SJCRH30 (cell line): ENCODE measurements at regions not wholly inside any gene's neighbourhood (a gene's known extent, or its start where the extent isn't known, plus 50 kb on each side); places are given as distances from the start of the nearest gene placed in this dataset.
A peak's percentile ranks its signal among the peaks of the same experiment; 100 is the strongest.

Source experiments
- DNase-seq, 2 experiments: peaks; one replicate each; pipeline ENCODE4 v3.0.0-alpha.2; 2015 to 2020
- H3K27ac ChIP-seq: fragments of 250-450 bp; sonication (Bioruptor Pico); 2 replicates; pipeline ENCODE4 v1.5.1; 2020; ENCODE audit warnings: mild to moderate bottlenecking, moderate library complexity
- H3K27me3 ChIP-seq: fragments of 250-450 bp; sonication (Bioruptor Pico); 2 replicates; pipeline ENCODE4 v1.5.1; 2020; ENCODE audit warnings: mild to moderate bottlenecking, moderate library complexity
- H3K36me3 ChIP-seq: fragments of 250-450 bp; sonication (Bioruptor Pico); 2 replicates; pipeline ENCODE4 v1.5.1; 2020; ENCODE audit warnings: mild to moderate bottlenecking, moderate library complexity
- H3K4me1 ChIP-seq: fragments of 250-450 bp; sonication (Bioruptor Pico); 2 replicates; pipeline ENCODE4 v1.5.1; 2020; ENCODE audit warnings: mild to moderate bottlenecking, moderate library complexity
- H3K4me3 ChIP-seq: fragments of 250-450 bp; sonication (Bioruptor Pico); 2 replicates; pipeline ENCODE4 v1.5.1; 2020; ENCODE audit warnings: mild to moderate bottlenecking, moderate library complexity
- H3K9me3 ChIP-seq: fragments of 250-450 bp; sonication (Bioruptor Pico); replicated peaks from 2 replicates; pipeline ENCODE4 v1.5.1; 2020; ENCODE audit warnings: mild to moderate bottlenecking, moderate library complexity

GRCh38 chr9:14417237-14417636, 103.3 kb upstream of the NFIB start:
- no peak overlapping the region for H3K4me3 ChIP-seq
- peaks cover 3% of the 10 kb centered on the region; the same call in 1 of the 2 replicates for H3K4me1 ChIP-seq
- no peak overlapping the region for H3K27ac ChIP-seq
- DNase-seq: no peak
- H3K36me3 ChIP-seq: no peaks in the 10 kb centered on the region
- no peaks in the 10 kb centered on the region for H3K9me3 ChIP-seq
- no peaks in the 10 kb centered on the region for H3K27me3 ChIP-seq

GRCh38 chr9:14415947-14416346, 102.0 kb upstream of the NFIB start:
- H3K36me3 ChIP-seq: no peaks in the 10 kb centered on the region
- H3K9me3 ChIP-seq: no peaks in the 10 kb centered on the region
- no peak for DNase-seq
- no peak overlapping the region for H3K4me3 ChIP-seq
- peaks cover 3% of the 10 kb centered on the region; the same call in 1 of the 2 replicates for H3K4me1 ChIP-seq
- H3K27ac ChIP-seq: no peak overlapping the region
- H3K27me3 ChIP-seq: no peaks in the 10 kb centered on the region

DNA sequence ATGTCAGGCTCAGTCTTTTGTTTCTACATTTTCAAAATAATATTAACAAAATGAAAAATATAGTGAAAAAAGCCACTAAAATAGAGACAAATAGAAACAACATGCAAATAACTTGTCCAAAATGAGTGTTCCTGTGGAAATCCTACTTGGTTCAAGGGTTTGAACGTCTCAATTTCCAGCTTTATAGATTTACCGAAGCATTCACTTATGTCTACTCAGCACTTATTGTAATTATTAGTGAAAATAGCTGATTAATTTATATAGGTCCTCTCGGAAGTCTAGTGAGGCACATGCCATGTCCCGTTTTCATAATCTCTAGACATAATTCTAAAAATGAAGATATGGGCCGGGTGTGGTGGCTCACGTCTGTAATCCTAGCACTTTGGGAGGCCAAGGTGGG, 99.9 kb upstream of the NFIB start:
- peaks cover 3% of the 10 kb centered on the region; the same call in 1 of the 2 replicates for H3K4me1 ChIP-seq
- no peaks in the 10 kb centered on the region for H3K36me3 ChIP-seq
- no peak for DNase-seq
- H3K27me3 ChIP-seq: no peaks in the 10 kb centered on the region
- H3K27ac ChIP-seq: no peak overlapping the region
- H3K4me3 ChIP-seq: no peak overlapping the region
- no peaks in the 10 kb centered on the region for H3K9me3 ChIP-seq

DNA sequence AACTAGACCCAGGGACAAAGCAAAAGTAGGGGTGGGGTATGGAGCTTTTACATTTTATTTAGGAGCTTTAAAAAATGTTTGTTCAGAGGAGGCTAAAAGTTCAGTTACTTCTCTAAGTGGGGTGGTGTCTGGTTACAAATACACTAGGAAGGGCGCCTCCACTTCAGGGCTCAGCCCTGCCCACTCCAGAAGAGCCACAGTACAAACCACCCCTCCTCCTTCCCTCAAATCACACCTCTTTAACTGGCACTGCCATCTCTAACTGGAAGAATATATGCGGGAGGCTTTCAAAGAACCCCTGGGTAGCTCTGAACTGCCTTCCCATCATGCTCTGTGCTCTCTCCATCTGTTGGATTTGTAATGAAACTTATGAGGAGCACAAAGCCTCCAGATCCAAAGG, 98.8 kb upstream of the NFIB start:
- no peaks in the 10 kb centered on the region for H3K27me3 ChIP-seq
- H3K27ac ChIP-seq: no peak overlapping the region
- no peaks in the 10 kb centered on the region for H3K9me3 ChIP-seq
- peaks cover 3% of the 10 kb centered on the region; the same call in 1 of the 2 replicates for H3K4me1 ChIP-seq
- no peak for DNase-seq
- H3K36me3 ChIP-seq: no peaks in the 10 kb centered on the region
- H3K4me3 ChIP-seq: no peak overlapping the region

GRCh38 chr9:14406463-14406862, 92.5 kb upstream of the NFIB start:
- H3K27me3 ChIP-seq: no peaks in the 10 kb centered on the region
- H3K4me3 ChIP-seq: no peak overlapping the region
- H3K4me1 ChIP-seq: no peaks in the 10 kb centered on the region
- DNase-seq: no peak
- no peaks in the 10 kb centered on the region for H3K36me3 ChIP-seq
- H3K9me3 ChIP-seq: no peaks in the 10 kb centered on the region
- H3K27ac ChIP-seq: no peak overlapping the region

- no peaks in the 10 kb centered on the region for H3K27me3 ChIP-seq
- H3K4me3 ChIP-seq: no peak overlapping the region
- H3K36me3 ChIP-seq: no peaks in the 10 kb centered on the region
- H3K4me1 ChIP-seq: peaks cover 2% of the 10 kb centered on the region; the same call in 1 of the 2 replicates
- no peak for DNase-seq
- no peaks in the 10 kb centered on the region for H3K9me3 ChIP-seq
- no peak overlapping the region for H3K27ac ChIP-seq
Observed at GRCh38 chr9:14405176-14405706, 91.3 kb upstream of the NFIB start.

DNA sequence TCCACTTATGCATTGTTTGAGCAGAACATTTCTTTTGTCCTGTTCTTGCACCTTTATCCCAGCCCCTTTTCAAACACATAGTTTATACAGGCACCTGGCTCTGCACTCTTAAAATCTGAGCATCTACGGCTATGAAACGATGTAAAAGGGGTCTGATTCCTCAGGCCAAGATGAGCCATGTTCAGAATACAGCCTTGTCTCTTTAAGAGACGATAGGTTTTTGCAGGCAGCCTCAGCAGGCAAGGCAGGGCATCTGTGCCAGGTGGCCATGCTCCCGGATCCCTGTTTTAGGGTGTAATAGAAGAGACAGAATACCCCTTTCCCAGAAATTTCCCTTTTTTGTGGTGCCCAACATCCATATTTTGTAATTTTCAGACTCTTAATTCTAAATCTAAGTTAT, 89.1 kb upstream of the NFIB start:
- Histone ChIP-seq H3K27me3 (no peaks in the 10 kb centered on the region), H3K9me3 (no peaks in the 10 kb centered on the region), H3K4me1 (peaks cover 8% of the 10 kb centered on the region; the same call in 1 of the 2 replicates), H3K4me3 (no peak overlapping the region), H3K27ac (no peak overlapping the region), H3K36me3 (no peaks in the 10 kb centered on the region)
- DNase-seq: no peak

GRCh38 chr9:14402583-14402982, 88.6 kb upstream of the NFIB start:
- Histone ChIP-seq H3K27me3 (no peaks in the 10 kb centered on the region), H3K27ac (no peak overlapping the region), H3K36me3 (no peaks in the 10 kb centered on the region), H3K4me3 (no peak overlapping the region), H3K4me1 (peaks cover 8% of the 10 kb centered on the region; the same call in 1 of the 2 replicates), H3K9me3 (no peaks in the 10 kb centered on the region)
- DNase-seq: no peak

GRCh38 chr9:14401911-14402310, 88.0 kb upstream of the NFIB start:
- Histone ChIP-seq H3K4me1 (peaks cover 8% of the 10 kb centered on the region; the same call in 1 of the 2 replicates), H3K36me3 (no peaks in the 10 kb centered on the region), H3K27ac (no peak overlapping the region), H3K4me3 (no peak overlapping the region), H3K27me3 (no peaks in the 10 kb centered on the region), H3K9me3 (no peaks in the 10 kb centered on the region)
- DNase-seq: no peak

DNA sequence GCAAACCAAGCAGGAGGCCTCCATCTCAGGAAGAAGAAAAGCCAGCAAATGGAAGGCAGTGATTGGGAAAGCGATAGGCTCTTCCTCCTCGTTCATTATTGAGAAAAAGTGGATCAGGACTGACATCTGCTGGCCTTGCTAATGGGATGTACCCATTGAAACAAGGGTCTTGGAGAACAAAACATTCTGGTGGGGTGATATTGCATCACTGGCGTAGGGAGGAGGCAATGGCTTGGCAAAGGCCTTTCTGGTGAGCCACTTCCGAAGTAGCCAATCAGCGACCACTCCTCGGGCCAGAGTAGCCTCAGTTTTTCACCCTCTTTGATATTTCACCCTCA, 86.7 kb upstream of the NFIB start:
- DNase-seq: peak; percentile 66 to 81
- peaks cover 14% of the 10 kb centered on the region; the same call in 1 of the 2 replicates for H3K4me1 ChIP-seq
- H3K27me3 ChIP-seq: no peaks in the 10 kb centered on the region
- H3K9me3 ChIP-seq: no peaks in the 10 kb centered on the region
- H3K27ac ChIP-seq: peak overlapping the region; percentile 15; the same call in 1 of the 2 replicates
- no peaks in the 10 kb centered on the region for H3K36me3 ChIP-seq
- H3K4me3 ChIP-seq: peak overlapping the region; percentile 20

- Histone ChIP-seq H3K27me3 (no peaks in the 10 kb centered on the region), H3K27ac (peak overlapping the region; percentile 15; the same call in 1 of the 2 replicates), H3K36me3 (no peaks in the 10 kb centered on the region), H3K9me3 (no peaks in the 10 kb centered on the region), H3K4me3 (peak overlapping the region; percentile 20), H3K4me1 (peaks cover 15% of the 10 kb centered on the region)
- no peak for DNase-seq
Observed at GRCh38 chr9:14399756-14400657, 86.1 kb upstream of the NFIB start.

- no peak overlapping the region for H3K4me3 ChIP-seq
- DNase-seq: no peak
- peaks cover 21% of the 10 kb centered on the region for H3K4me1 ChIP-seq
- no peak overlapping the region for H3K27ac ChIP-seq
- peaks cover 4% of the 10 kb centered on the region for H3K9me3 ChIP-seq
- no peaks in the 10 kb centered on the region for H3K36me3 ChIP-seq
- H3K27me3 ChIP-seq: no peaks in the 10 kb centered on the region
Observed at GRCh38 chr9:14398473-14398872, 84.5 kb upstream of the NFIB start.

DNA sequence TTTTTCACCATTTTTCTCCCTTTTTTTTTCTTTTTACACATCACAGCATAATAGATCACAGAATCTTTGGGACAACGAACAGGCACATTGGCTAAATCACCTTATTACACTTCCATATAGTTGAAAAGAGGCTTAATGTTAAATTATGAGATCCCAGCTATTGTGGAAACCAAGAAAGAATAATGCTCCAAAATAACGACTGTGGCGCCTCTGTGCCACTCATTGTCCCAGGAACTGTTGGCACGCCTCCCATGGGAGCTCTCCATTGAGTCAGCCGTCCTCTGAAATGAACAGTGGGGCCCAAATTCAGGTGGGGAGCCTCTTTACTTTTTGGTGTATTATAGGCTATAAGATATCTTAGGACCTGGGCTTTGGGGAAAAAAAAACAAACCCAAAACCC, 82.2 kb upstream of the NFIB start:
- Histone ChIP-seq H3K27me3 (no peaks in the 10 kb centered on the region), H3K9me3 (peaks cover 14% of the 10 kb centered on the region), H3K4me3 (peak overlapping the region; percentile 58), H3K4me1 (peaks cover 21% of the 10 kb centered on the region), H3K27ac (peak overlapping the region; percentile 74), H3K36me3 (no peaks in the 10 kb centered on the region)
- DNase-seq: peak; percentile 40 to 67

DNA sequence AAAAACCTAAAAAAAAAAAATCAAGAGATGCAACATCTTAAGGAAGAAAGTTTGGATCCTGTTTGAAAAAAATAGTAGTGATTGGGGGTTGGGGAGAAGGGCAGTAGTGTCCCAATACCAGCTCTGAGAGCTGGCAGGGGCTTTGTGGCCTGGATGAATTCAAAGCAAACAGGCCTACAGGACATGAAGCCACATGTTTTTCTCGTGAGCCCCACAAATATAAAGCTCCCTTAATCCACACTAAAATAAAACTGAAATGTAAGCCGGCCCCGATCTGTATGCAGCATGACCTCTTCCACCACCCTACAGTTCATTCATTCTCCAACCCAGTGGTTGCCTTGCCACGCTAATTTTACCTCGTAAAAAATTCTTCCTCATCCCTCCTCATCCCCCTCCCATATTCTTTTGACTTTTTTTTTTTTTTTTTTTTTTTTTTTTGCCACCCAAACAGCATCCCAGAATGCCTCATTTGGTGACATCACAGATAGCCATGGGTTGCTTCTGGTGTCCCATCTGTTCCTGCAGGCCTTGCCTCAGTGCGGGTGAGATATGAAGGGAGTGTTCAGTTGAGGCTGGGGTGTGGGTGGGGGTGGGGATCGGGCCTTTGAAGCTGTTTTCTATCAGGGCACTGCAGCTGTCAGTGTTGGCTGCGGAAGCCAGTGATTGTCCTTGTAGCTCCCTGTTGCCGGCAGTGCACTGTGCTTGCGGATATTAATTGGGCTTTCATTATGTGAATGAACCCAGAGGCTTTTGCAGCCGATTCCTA, 81.6 kb upstream of the NFIB start:
- Histone ChIP-seq H3K9me3 (peaks cover 14% of the 10 kb centered on the region), H3K27me3 (no peaks in the 10 kb centered on the region), H3K4me1 (peaks cover 21% of the 10 kb centered on the region), H3K4me3 (peak overlapping the region; percentile 58), H3K36me3 (no peaks in the 10 kb centered on the region), H3K27ac (peak overlapping the region; percentile 74)
- peak; percentile 96 to 98 for DNase-seq

DNA sequence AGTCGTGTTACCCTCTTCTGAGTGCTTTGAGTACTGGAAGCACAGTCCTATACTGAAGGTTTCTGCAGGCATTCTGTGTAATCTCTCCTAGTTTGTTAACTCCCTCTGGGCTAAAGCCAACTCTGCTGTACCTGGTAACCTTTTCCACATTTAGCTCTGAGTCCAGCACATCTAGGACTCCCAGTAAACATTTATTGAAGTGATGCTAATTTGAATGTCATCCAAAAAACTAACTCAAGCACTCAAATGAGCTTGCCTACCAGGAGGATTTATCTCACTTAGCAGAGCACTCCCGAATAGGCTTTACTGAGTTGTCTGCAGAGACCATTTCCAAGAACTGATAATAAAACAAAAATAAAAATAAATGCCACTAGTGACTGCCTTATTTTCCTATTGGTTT, 79.5 kb upstream of the NFIB start:
- H3K27me3 ChIP-seq: no peaks in the 10 kb centered on the region
- no peak overlapping the region for H3K4me3 ChIP-seq
- H3K36me3 ChIP-seq: no peaks in the 10 kb centered on the region
- no peak overlapping the region for H3K27ac ChIP-seq
- no peak for DNase-seq
- H3K9me3 ChIP-seq: peaks cover 16% of the 10 kb centered on the region
- peaks cover 13% of the 10 kb centered on the region for H3K4me1 ChIP-seq
